ENCODE measurements at regions not wholly inside any gene's neighbourhood (a gene's known extent, or its start where the extent isn't known, plus 50 kb on each side); places are given as distances from the start of the nearest gene placed in this dataset.

DNA sequence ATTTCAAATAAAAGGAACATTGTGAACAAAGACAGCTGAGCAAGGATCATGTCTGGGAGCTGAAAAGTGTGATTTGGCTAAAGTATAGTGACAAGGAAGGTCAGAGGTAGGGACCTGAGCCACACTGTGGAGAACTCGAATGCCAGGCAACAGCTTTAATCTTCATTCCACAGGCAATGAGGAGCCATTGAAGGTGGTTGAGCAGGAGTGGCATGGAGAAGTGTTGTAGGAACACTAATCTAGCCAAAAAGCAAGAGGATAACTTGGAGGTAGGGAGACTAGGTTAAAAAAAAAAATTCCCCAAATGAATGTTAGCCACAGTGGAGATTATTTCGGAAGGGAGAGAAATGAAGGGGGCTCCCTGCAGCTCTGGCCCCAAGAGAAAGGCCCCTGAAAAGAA, 286.9 kb downstream of the BCOR start:
- intact Hi-C loops (cut with micrococcal nuclease): loop anchor here (5.0 to 10.0 kb wide), 3 partner anchors 254 to 654 kb away; partner anchors contain the start of gene BCOR

DNA sequence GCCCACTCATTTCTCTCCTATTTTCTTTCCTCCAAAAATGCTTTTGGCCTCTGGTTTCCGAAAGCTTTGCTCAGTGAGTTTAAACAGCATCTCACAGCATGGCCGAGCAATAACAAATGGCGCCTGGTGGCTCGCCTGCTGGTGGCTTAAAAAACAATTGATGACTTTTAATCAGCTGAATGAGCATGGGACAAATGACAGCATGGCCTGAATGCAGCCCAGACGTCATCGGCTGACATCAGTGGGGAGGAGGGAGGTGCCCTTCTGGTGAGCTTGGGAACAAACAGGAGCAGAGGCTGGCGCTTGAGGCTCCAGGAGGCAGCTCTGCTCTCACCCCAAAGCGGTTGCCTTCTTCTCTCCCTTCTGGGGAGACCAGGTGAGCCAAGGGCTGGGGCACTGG, 286.4 kb downstream of the BCOR start:
- intact Hi-C loops (cut with micrococcal nuclease): loop anchor here (5.0 to 10.0 kb wide), 3 partner anchors 253 to 653 kb away; partner anchors contain the start of gene BCOR

DNA sequence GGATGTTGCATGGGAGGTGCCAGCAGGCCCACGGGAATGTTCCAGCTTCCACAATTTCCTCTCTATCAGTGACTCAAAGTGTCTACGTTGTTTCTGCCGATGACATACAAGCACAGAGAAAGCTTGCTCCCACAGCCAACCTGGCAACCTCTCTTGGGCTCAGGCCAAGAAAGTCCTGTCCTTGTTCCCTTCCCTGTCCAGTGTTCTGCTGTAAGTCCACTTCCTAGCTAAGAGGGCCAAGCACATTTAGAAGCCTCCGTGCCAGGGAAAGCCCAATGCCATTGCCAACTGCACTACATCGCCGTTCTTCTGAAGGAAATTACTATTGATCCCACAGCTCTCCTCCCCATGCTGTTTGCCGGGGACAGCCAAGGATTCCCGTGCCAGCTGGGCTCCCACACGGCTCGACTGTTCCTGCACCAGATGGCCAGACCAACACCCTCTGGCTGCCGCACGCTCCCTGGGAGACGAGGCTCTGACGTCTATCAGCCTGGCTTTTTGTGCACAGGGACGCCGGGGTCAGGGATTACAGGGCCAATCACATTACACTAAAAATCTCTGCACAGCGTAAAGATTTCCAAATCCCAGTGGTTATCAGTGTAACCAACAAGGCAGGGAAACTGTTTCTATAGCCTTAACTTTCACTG, 284.0 kb downstream of the BCOR start:
- intact Hi-C loops (cut with micrococcal nuclease): loop anchor here (2.0 to 10.0 kb wide), 6 partner anchors 83 to 651 kb away; partner anchors contain the start of gene BCOR

DNA sequence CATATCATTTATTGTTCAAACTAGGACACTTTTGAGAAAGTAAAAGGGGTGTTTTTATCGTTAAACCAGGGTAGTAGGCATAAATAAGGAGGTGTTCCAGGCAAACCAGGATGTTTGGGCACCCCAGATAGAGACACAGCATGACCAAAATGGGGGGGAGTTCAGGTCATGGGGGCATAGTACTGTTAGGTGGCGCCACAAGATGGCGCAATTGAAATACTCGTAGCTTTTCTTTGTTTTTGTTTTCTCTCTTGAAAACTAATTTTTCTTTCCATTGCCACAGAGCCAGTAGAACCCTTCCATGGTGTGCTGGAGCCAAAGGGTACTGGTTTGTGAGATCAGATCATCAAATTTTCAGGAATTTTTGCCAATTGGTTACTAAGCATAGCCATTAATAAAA, 283.4 kb downstream of the BCOR start:
- intact Hi-C loops (cut with micrococcal nuclease): loop anchor here (2.0 to 10.0 kb wide), 5 partner anchors 250 to 650 kb away; partner anchors contain the start of gene BCOR

DNA sequence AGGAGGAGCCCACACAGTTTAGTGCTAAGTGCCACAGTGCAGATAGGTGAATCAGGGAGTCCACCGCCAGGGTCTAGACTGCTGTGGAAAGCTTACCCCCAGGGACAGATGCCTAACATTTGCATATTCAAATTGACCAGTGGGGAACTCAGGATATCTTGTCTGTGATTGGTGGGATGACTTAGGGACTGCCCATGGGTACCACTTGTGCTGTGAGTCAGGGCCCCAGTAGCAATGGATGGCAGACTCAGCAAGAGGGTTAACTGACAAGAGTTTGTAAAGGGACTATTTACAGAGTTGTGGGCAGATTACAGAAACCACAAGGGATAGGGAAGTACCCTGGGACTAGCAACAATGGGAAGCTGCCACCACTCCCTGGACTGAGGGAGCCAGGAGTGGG, 282.1 kb downstream of the BCOR start:
- intact Hi-C loops (cut with micrococcal nuclease): loop anchor here (2.0 to 10.0 kb wide), 6 partner anchors 39 to 649 kb away; no protein-coding TSS in a partner anchor

DNA sequence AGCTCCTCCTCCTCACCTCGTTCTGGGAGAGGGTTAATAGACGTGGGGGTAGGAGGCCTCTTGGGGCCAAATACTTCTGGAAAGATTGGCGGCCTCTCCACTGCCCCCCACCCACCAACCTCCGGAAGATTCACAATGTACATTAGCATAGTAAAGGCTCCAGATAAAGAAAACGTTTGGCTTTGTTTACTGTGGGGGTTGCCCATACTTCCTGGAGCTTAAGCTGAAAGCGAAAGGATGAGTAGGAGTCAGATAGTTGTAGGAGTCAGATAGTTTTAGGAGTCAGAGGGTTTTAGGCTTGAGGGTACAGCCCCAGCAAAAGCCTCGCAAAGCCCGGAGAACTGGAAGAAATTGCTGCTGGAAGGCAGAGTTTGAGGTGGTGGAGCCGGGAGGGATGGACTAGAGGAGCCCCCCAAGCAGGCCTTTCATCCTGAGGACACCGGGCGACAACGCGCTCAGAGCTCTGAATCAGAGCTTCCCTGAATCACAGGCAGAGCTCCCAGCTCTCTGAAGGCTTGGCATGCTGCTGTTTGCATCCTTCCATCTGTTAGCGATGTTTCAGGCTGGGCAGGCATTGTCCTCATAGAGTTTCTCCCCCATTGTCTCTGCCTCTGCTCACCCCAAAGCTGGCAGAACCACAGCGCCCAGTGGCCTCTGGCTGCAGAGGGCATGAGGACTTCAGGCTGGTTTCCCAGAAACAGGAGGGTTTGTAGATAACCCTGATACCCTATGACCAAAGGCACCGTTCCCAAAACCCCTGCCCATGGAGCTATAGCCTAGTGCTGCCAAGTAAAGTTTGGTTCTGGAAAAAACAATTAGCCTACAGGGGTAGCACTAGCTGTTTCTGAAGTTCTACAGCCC, 280.7 kb downstream of the BCOR start:
- intact Hi-C loops (cut with micrococcal nuclease): loop anchor here (2.0 to 10.0 kb wide), 4 partner anchors 38 to 648 kb away; no protein-coding TSS in a partner anchor

DNA sequence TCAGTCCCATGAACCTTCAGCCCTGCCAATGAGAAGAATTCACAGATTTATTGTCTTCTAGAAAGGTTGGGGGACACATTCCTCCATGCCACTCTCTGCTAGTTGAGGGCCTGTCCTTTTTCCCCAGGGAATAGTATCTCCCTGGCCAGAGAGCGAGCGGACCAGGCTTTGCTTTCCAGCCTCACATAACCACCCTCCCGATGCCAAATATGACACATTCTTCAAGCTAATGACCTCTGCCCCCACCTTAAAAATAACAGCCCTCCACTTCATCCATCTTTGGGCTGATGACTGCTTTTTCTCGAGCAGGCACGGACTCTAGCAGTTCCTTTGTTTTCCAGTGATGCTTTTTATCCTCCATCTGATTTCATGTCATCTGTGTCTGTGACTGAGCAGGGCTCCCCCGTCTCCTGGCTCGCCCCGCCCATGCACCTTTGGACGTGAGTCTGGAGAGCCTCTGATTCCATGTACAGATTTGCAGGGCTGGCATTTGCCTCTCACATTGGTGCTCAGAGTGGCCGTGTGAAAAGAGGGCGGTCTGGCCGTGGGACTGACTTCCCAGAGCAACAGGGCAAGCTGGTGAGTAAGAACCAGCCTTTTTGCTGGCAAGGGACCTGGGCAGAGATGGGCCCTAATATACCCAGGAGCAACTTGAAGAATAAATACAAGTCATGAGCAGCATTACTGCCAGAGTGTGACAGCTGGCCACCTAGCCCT, 279.8 kb downstream of the BCOR start:
- intact Hi-C loops (cut with micrococcal nuclease): loop anchor here (2.0 to 10.0 kb wide), 4 partner anchors 37 to 647 kb away; no protein-coding TSS in a partner anchor

DNA sequence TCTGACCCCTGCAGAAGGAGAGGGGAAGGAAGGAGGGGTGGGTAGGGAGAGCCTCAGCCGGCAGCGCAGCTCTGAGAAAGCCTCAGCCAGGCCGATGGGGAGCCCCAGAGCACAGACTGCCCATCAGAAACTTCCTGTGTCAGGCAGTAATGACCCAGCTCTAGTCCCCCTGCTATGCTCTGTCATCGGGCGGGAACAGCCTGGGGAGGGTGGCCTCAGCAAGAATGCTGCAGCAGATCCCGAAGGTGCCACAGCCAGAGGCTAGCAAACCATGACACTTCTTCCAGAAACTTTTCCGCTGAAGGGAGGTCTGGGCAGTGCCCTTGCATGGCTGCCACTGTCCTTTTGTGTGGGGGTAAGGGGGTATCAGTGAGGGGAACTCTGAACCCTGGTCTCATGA, 279.0 kb downstream of the BCOR start:
- intact Hi-C loops (cut with micrococcal nuclease): loop anchor here (5.0 to 10.0 kb wide), 3 partner anchors 194 to 646 kb away; no protein-coding TSS in a partner anchor

DNA sequence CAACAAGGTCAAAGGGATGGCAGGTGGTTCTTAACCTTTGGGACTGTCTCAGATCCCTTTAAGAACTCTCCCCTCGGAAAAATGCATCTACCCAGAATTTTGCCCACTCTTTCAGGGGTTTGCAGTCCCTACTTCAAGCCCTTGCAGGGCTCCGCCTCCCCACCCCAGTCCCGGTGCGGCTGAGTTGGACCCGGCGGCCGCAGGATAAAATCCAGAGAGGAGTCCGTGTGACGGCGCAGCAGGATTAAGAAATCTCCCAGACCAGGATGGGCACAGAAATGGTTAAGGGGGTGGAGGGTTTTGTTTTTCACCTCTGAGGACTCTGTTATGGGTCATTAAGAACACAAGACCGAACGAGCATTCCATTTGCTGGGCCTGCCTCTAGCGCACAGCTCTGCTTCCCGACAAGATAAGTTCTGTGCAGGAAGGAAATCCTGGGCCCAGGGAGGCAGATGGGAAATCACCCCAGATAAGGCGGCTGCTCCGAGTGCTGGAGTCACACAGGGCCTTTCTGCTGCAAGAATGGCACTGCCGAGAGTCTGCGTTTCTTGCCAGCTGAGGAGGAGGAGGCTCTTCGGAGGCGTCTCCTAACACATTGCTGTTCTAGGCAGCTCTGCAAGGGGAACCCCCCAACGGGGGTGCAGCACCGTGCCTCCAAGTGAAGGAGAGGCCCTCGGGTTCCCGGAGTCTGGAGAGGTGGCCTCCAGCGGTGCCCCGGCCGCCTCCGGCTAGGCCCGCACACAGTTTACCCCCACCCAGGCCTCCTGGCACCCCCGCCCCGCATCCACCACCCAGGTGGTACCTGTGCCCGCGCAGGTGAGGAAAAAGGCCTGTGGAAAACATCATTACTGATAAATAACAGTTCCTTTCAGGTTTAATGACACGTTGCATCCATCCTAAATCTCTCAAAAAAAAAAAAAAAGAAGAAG, 277.6 kb downstream of the BCOR start:
- intact Hi-C loops (cut with micrococcal nuclease): loop anchor here (5.0 to 10.0 kb wide), 3 partner anchors 192 to 645 kb away; no protein-coding TSS in a partner anchor

DNA sequence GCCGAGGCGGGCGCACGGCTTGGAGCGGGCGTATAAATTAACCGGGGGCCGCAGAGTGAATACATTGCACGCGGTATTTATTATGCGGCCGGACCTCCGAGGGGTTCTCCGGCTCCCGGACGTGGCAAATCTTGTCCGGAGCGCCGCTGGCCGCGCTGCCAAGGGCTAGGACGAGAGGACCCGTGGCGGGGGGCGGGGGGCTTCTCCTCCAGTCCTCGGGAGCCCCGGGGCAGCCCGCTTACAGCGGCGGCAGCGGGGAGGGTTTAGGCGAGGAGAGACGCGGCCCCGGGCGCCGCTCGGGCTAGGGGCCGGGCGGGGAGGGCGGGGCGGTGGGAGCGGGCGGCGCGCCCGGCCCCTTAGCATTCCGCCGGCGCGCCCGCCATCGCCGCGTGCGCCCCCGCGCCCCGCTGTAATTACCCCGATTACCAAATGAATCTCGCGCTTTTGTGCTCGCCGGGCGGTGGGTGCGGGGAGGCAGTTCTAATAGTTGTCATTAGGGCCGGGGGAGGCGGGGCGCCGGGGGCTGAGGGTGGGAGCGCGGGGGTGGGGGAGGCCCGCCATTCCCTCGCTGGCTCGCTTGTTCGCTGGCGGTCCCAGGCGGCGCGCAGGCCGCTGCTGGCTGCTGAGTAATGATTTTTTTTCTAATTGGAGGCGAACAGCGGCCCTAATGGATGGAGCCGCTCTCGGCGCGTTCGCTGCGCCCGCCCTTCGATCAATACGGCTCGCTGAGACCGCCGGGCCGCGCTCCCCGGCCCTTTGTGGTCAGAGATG, 276.6 kb downstream of the BCOR start:
- intact Hi-C loops (cut with micrococcal nuclease): no loop called here

DNA sequence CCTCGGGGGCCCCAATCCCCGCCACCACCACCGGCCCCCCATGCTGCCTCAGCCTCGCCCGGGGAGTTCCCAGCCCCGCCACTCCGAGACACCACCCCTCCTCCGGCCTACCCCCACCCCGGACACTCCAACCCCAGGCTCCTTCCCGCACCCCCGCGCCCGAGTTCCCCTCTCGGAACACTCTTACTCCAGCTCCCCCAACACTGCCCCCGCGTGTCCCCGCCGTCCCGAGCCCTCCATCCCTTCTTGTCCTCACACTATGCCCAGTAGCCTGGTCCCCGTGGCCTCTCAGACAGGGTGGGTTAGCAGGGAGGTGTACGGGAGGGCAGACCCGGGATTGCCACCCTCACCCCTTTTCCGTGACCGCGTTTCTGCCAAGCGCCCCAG, 276.1 kb downstream of the BCOR start:
- intact Hi-C loops (cut with micrococcal nuclease): no loop called here

DNA sequence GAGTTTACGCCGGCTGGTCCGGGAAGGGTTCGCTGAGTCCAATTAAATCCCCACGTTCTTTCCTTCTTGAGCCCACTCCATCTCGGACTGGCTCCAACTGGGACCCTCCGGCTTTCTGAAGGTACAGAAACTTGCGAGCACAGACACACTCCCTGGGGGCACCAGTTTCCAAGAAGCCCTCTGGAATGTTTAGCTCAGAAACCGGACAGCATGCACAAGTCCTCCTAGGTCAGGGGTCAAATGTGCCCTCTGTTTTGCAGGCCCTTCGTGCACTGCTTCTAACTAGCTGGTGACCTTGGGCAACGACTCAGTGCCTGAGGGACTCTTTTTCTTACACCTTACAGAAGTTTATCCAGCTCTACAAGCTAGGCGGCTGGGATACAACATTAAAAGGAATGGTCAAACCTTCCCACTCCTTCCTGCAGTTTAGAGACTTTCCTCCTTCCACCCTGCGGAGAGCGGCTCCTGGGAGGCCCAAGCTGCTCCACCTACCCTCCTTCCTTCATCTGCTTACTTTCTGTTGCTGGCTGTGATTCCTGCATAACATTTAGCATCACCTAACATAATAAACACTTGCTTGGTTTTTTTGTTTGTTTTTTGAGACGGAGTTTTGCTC, 275.5 kb downstream of the BCOR start:
- intact Hi-C loops (cut with micrococcal nuclease): no loop called here

DNA sequence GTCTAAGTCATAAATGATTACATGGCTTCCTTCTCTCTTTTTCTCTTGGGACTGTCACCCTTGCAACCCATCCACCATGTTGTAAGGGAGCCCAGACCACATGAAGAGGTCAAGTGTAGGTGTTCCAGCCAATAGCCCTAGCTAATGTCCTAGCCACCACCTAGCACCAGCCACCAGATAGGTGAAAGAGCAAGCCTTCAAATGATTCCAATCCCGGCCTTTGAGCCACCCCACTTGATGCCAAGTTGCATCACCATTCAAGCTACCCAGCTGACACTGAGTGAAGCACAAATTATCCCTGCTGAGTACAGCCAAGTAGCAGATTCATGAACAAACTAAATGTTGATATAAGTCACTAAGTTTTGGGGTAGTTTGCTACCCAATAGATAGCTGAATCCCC, 274.3 kb downstream of the BCOR start:
- intact Hi-C loops (cut with micrococcal nuclease): no loop called here

DNA sequence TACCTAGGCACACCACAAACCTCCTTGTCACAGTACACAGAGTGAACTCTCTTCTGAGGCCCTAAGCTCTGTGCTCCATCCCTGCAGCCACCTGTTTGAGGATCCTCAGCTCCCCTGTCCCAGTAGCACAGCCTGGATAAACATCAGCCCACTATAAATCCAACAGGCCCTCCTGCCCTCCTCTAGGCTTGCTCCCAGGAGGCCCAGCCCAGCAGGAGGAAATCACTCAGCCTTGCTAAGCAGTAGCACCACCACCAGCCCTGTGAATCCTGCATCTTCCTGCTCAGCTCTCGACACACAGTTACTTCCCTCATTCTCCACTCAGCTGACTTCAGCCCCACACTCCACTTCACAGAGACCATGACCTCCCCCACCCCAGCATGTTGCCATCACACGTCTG, 273.9 kb downstream of the BCOR start:
- intact Hi-C loops (cut with micrococcal nuclease): no loop called here

DNA sequence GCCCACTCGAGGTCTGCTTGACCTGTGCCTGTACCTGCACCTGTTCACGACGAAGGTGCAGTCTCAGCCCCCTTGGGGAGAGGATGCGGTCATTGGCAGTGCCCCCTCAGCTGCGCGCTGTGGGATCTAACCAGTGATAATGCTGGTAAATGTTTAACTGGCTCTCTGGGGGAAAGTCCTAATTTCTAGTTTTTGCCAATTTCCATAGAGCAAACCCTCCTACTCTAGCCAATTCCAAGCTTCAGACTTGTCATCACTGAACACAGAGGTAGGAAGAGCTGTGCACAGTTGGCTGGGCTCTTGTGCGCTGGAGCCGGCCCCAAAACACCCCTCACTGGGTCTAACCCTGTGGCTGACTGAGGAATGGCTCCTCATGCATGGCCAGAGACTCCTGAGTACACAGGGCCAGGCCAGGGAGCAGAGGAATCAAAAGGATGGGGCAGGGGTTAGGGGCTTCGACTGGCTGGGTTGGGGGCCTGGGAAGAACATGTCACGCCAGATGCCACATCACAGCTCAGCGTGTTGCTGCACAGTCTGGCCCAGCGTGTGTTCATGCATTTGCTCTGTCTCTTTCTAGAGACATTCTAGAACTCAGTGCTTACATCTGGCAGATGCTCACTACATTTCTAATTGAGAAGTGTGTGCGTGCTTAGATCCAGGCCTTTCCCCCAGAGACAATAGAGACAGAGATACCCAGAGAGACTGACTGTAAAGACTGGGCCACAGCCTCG, 270.8 kb downstream of the BCOR start:
- intact Hi-C loops (cut with micrococcal nuclease): no loop called here

DNA sequence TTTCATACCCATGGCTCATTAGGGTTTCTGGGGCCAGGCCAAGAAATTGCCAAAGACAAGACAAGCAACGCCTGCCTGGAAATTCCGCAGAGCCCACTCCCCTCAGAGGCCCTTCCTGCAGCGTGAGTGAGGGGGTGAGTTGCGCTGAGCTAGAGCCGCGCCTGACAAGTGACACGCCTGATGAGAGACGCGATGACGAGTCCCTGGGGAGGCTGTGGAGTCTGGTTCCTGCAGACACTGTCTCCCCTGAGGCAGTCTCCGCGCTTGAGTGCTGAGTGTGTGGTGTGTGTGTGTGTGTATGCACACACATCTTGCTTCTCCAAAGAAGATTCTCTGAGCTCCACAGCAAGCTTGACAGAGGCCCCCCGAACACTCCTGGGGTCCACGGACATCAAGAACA, 269.8 kb downstream of the BCOR start:
- intact Hi-C loops (cut with micrococcal nuclease): no loop called here

DNA sequence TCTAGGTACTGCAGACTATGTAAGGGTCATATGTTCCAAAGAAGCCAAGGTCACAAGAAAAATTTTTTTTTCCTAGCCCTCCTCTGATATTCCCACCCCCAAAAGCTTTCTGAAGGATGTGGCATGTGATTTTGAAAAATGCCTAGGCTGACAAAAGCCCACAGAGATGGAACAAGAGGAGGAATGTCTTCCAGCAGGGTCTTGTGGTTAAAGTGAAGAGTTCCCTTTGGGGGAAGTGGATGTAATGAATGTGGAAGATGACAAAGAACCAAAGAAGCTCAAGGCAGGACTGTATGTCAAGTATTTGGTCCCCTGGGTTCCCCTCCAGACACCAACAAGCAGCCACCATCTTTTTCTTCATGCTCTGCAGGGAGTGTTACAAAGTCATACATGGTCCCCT, 268.8 kb downstream of the BCOR start:
- intact Hi-C loops (cut with micrococcal nuclease): no loop called here

DNA sequence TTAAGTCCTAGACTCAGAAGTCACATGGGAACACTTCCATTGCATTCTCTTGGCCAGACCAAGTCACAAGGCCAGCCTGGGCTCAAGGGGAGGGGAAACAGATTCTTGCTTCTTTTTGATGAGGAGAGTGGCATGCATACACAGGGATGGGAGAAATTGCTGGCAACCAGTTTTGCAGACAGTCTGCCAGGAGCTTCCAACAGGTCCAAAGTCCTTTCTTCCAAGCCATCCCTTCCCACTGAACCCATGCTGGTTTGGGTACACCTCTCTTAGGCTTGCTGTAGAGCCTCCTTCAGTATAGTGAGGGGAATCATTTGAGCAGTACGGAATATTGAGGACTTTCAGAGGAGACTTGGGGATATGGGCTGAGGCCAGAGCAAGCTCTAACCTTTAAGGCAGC, 267.8 kb downstream of the BCOR start:
- intact Hi-C loops (cut with micrococcal nuclease): no loop called here

DNA sequence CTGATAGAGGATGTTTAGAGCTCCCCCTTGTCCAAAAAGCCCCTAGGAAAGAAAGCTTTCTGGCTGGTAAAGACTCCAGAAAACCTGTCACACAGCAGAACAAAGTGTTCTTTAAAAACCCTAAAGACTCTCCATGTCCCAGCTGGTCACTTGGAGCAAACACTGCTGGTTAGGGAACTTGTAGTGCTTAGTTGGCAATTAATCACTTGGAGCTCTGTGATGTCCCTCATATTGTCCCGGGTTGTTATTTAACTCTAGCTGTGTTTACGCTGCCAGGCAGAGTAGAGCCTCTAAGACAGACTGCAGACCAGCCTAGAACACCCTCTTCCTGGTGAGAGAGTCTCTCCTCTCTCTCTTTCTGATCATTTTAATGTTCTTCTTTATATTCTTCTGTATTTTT, 267.3 kb downstream of the BCOR start:
- intact Hi-C loops (cut with micrococcal nuclease): no loop called here
